Mammary epithelial cell (primary cell): ENCODE measurements at regions not wholly inside any gene's neighbourhood (a gene's known extent, or its start where the extent isn't known, plus 50 kb on each side); places are given as distances from the start of the nearest gene placed in this dataset.

Experiments
- CTCF ChIP-seq, 2 donors: IDR thresholded peaks in 1 of 2; conservative IDR thresholded peaks in 1 of 2; 2 replicates each; pipeline ENCODE4 v1.5.1; 2011 to 2012; ENCODE audit warnings: inconsistent platforms in 2 of 2, low read length in 2 of 2, mild to moderate bottlenecking in 2 of 2, control low read depth in 1 of 2, low read depth in 1 of 2; ENCODE audit not compliant: insufficient read depth in 1 of 2; ENCODE audit errors: extremely low read depth in 1 of 2
- EZH2 ChIP-seq: IDR thresholded peaks from 2 replicates; pipeline ENCODE4 v1.6.1; 2012; ENCODE audit warnings: low read length, inconsistent platforms, borderline replicate concordance

- TF ChIP-seq CTCF (conservative IDR thresholded peaks at IDR 0.05 in 1 of 2, IDR thresholded peaks at IDR 0.05 in 1 of 2; ENCODE audit: extremely low read depth in 1 of 2, insufficient read depth in 1 of 2, low read depth in 1 of 2, low read length in 2 of 2) (no peak), EZH2 (no peak)
Measured at GRCh38 chr5:171668097-171668412, 117.6 kb upstream of the SMIM23 start.
